Hepatocyte (in vitro differentiated cells): ENCODE measurements at regions not wholly inside any gene's neighbourhood (a gene's known extent, or its start where the extent isn't known, plus 50 kb on each side); places are given as distances from the start of the nearest gene placed in this dataset.

Experiments used
- DNase-seq: peaks from one replicate; pipeline ENCODE4 v3.0.0-alpha.2; 2016; ENCODE audit warnings: low spot score
- H2AFZ ChIP-seq: fragments of 200-600 bp; sonication (generic); 2 replicates; pipeline ENCODE4 v1.6.0; 2016; ENCODE audit warnings: antibody characterized with exemption, mild to moderate bottlenecking
- H3K27ac ChIP-seq: fragments of 200-600 bp; sonication (generic); 2 replicates; pipeline ENCODE4 v1.5.1; 2016; ENCODE audit warnings: mild to moderate bottlenecking
- H3K27me3 ChIP-seq: fragments of 200-600 bp; sonication (generic); 2 replicates; pipeline ENCODE4 v1.6.1; 2016
- H3K36me3 ChIP-seq: fragments of 200-600 bp; sonication (generic); replicated peaks from 2 replicates; pipeline ENCODE4 v1.5.1; 2016; ENCODE audit warnings: low read depth; ENCODE audit not compliant: insufficient read depth
- H3K4me1 ChIP-seq: fragments of 200-600 bp; sonication (generic); 2 replicates; pipeline ENCODE4 v1.5.1; 2016; ENCODE audit warnings: mild to moderate bottlenecking, moderate library complexity; ENCODE audit not compliant: insufficient read depth
- H3K4me2 ChIP-seq: fragments of 200-600 bp; sonication (generic); 2 replicates; pipeline ENCODE4 v1.6.0; 2016
- H3K4me3 ChIP-seq: fragments of 200-600 bp; sonication (generic); 2 replicates; pipeline ENCODE4 v1.5.1; 2016; ENCODE audit warnings: mild to moderate bottlenecking
- H3K79me2 ChIP-seq: fragments of 200-600 bp; sonication (generic); 2 replicates; pipeline ENCODE4 v1.6.0; 2017; ENCODE audit warnings: mild to moderate bottlenecking
- H3K9me2 ChIP-seq: fragments of 200-600 bp; sonication (generic); replicated peaks from 2 replicates; pipeline ENCODE4 v1.6.0; 2017; ENCODE audit warnings: mild to moderate bottlenecking; ENCODE audit not compliant: insufficient read depth
- H3K9me3 ChIP-seq: fragments of 200-600 bp; sonication (generic); 2 replicates; pipeline ENCODE4 v1.5.1; 2016; ENCODE audit warnings: low read depth, mild to moderate bottlenecking
- H4K20me1 ChIP-seq: fragments of 200-600 bp; sonication (generic); 2 replicates; pipeline ENCODE4 v1.6.0; 2016; ENCODE audit warnings: mild to moderate bottlenecking; ENCODE audit not compliant: insufficient read depth, poor library complexity, severe bottlenecking
- CTCF ChIP-seq: fragments of 200-600 bp; sonication (generic); IDR thresholded peaks from 2 replicates; pipeline ENCODE4 v1.5.1; 2016; ENCODE audit warnings: antibody characterized with exemption, mild to moderate bottlenecking; ENCODE audit not compliant: poor library complexity
- EZH2 ChIP-seq: fragments of 200-600 bp; sonication (generic); IDR thresholded peaks from 2 replicates; pipeline ENCODE4 v1.6.1; 2016; ENCODE audit warnings: antibody characterized with exemption, mild to moderate bottlenecking, borderline replicate concordance
- EZH2phosphoT487 ChIP-seq: fragments of 200-600 bp; sonication (generic); IDR thresholded peaks from one replicate; pipeline ENCODE4 v1.6.1; 2018; ENCODE audit warnings: antibody characterized with exemption, mild to moderate bottlenecking, low read depth, moderate library complexity; ENCODE audit not compliant: unreplicated experiment, severe bottlenecking
- WGBS: methylation state at CpG from one replicate; pipeline ENCODE4 v1.1.6; 2016; ENCODE audit warnings: low lambda C conversion rate; ENCODE audit errors: missing lambda C conversion rate; 5-methylcytosine and 5-hydroxymethylcytosine counted together

GRCh38 chr15:85988741-85989140 is 90.9 kb upstream of the AGBL1 start:
- Histone ChIP-seq H3K4me1 (no peaks in the 10 kb centered on the region), H3K9me2 (no peaks in the 10 kb centered on the region), H4K20me1 (no peaks in the 10 kb centered on the region), H3K9me3 (no peaks in the 10 kb centered on the region), H3K79me2 (no peaks in the 10 kb centered on the region), H3K36me3 (no peaks in the 10 kb centered on the region), H3K4me2 (no peak overlapping the region), H3K4me3 (no peak overlapping the region), H3K27ac (no peak overlapping the region), H2AFZ (no peak overlapping the region), H3K27me3 (no peaks in the 10 kb centered on the region)
- WGBS: 85% methylated on average over 5 of the region's 5 CpGs
- no peak for DNase-seq
- no peak for TF ChIP-seq EZH2phosphoT487
- TF ChIP-seq EZH2: no peak
- TF ChIP-seq CTCF: no peak

- H3K79me2 ChIP-seq: no peaks in the 10 kb centered on the region
- H3K9me2 ChIP-seq: no peaks in the 10 kb centered on the region
- no peak overlapping the region for H2AFZ ChIP-seq
- H3K4me1 ChIP-seq: no peaks in the 10 kb centered on the region
- no peak overlapping the region for H3K4me2 ChIP-seq
- H3K27me3 ChIP-seq: no peaks in the 10 kb centered on the region
- H3K36me3 ChIP-seq: no peaks in the 10 kb centered on the region
- H4K20me1 ChIP-seq: no peaks in the 10 kb centered on the region
- TF ChIP-seq EZH2: no peak
- no peak for TF ChIP-seq CTCF
- no peak for TF ChIP-seq EZH2phosphoT487
- H3K4me3 ChIP-seq: no peak overlapping the region
- H3K9me3 ChIP-seq: no peaks in the 10 kb centered on the region
- no peak for DNase-seq
- 83% methylated on average over 3 of the region's 3 CpGs for WGBS
- H3K27ac ChIP-seq: no peak overlapping the region
Observed at GRCh38 chr15:85992224-85992623, 87.4 kb upstream of the AGBL1 start.

GRCh38 chr15:85993116-85993515 is 86.6 kb upstream of the AGBL1 start:
- no peaks in the 10 kb centered on the region for H3K4me1 ChIP-seq
- H3K36me3 ChIP-seq: no peaks in the 10 kb centered on the region
- no peaks in the 10 kb centered on the region for H3K79me2 ChIP-seq
- H2AFZ ChIP-seq: no peak overlapping the region
- H3K9me3 ChIP-seq: no peaks in the 10 kb centered on the region
- no peaks in the 10 kb centered on the region for H3K27me3 ChIP-seq
- no peak overlapping the region for H3K27ac ChIP-seq
- 93% methylated on average over 2 of the region's 2 CpGs for WGBS
- no peaks in the 10 kb centered on the region for H4K20me1 ChIP-seq
- H3K9me2 ChIP-seq: no peaks in the 10 kb centered on the region
- no peak for DNase-seq
- no peak overlapping the region for H3K4me2 ChIP-seq
- no peak for TF ChIP-seq EZH2
- H3K4me3 ChIP-seq: no peak overlapping the region

GRCh38 chr15:85997618-85998017 is 82.1 kb upstream of the AGBL1 start:
- Histone ChIP-seq H3K9me3 (no peaks in the 10 kb centered on the region), H4K20me1 (no peaks in the 10 kb centered on the region), H3K27me3 (no peaks in the 10 kb centered on the region), H3K4me2 (no peak overlapping the region), H3K27ac (no peak overlapping the region), H3K4me1 (no peaks in the 10 kb centered on the region), H3K4me3 (no peak overlapping the region), H3K79me2 (no peaks in the 10 kb centered on the region), H3K9me2 (no peaks in the 10 kb centered on the region), H2AFZ (no peak overlapping the region), H3K36me3 (no peaks in the 10 kb centered on the region)
- 92% methylated on average over 5 of the region's 5 CpGs for WGBS
- no peak for DNase-seq
- TF ChIP-seq EZH2 (no peak), EZH2phosphoT487 (no peak)

GRCh38 chr15:85999658-86000057 is 80.0 kb upstream of the AGBL1 start:
- no peak overlapping the region for H3K27ac ChIP-seq
- H2AFZ ChIP-seq: no peak overlapping the region
- no peak for DNase-seq
- no peak overlapping the region for H3K4me3 ChIP-seq
- no peaks in the 10 kb centered on the region for H4K20me1 ChIP-seq
- no peaks in the 10 kb centered on the region for H3K36me3 ChIP-seq
- TF ChIP-seq CTCF (no peak), EZH2phosphoT487 (no peak), EZH2 (no peak)
- no peaks in the 10 kb centered on the region for H3K9me2 ChIP-seq
- H3K4me1 ChIP-seq: no peaks in the 10 kb centered on the region
- no peaks in the 10 kb centered on the region for H3K79me2 ChIP-seq
- no peaks in the 10 kb centered on the region for H3K27me3 ChIP-seq
- H3K4me2 ChIP-seq: no peak overlapping the region
- H3K9me3 ChIP-seq: no peaks in the 10 kb centered on the region
